HUES6 (cell line): ENCODE measurements at regions not wholly inside any gene's neighbourhood (a gene's known extent, or its start where the extent isn't known, plus 50 kb on each side); places are given as distances from the start of the nearest gene placed in this dataset.

ENCODE experiments used
- H3K27ac ChIP-seq: 2 replicates; pipeline ENCODE4 v1.7.0; 2013; ENCODE audit warnings: low read depth, mild to moderate bottlenecking, low read length, inconsistent platforms
- H3K27me3 ChIP-seq: 2 replicates; pipeline ENCODE4 v1.6.1; 2013; ENCODE audit warnings: low read length; ENCODE audit not compliant: control insufficient read depth, insufficient read depth
- H3K36me3 ChIP-seq: 2 replicates; pipeline ENCODE4 v1.6.1; 2013; ENCODE audit warnings: low read length; ENCODE audit not compliant: control insufficient read depth, insufficient read depth
- H3K4me1 ChIP-seq: 2 replicates; pipeline ENCODE4 v1.6.1; 2013; ENCODE audit warnings: low read length; ENCODE audit not compliant: control insufficient read depth, insufficient read depth
- H3K4me3 ChIP-seq: 2 replicates; pipeline ENCODE4 v1.5.1; 2013; ENCODE audit warnings: low read depth, low read length
- H3K9ac ChIP-seq: one replicate; pipeline ENCODE4 v1.6.1; 2013; ENCODE audit warnings: mild to moderate bottlenecking, low read length
- H3K9me3 ChIP-seq: 2 replicates; pipeline ENCODE4 v1.6.1; 2013; ENCODE audit warnings: low read depth, low read length; ENCODE audit not compliant: control insufficient read depth, insufficient read depth

DNA sequence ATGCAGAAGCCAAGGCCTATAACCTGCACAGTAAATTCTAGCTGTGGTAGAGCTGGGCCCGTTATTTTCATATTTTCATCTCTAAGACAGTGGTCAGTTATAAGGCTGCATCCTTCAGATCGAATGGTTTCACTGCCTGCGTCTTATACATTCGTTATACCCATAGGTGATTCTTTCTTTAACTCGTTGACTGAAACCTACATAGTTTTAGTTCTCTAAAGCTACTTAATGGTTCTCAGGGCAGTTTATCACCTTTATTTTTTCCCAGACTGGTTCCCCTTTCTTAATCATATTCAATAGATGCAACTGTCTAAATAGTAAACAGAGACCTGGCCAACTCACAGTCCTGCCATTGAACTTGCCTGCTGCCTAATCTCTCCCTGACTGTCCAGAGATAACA, 615.3 kb upstream of the SLITRK1 start:
- H3K9me3 ChIP-seq = no peaks in the 10 kb centered on the region; the same call in 1 of the 2 replicates
- no peak overlapping the region for H3K27ac ChIP-seq
- no peaks in the 10 kb centered on the region for H3K27me3 ChIP-seq
- no peaks in the 10 kb centered on the region for H3K4me1 ChIP-seq
- no peaks in the 10 kb centered on the region for H3K36me3 ChIP-seq
- H3K9ac ChIP-seq = no peak overlapping the region
- no peak overlapping the region for H3K4me3 ChIP-seq

DNA sequence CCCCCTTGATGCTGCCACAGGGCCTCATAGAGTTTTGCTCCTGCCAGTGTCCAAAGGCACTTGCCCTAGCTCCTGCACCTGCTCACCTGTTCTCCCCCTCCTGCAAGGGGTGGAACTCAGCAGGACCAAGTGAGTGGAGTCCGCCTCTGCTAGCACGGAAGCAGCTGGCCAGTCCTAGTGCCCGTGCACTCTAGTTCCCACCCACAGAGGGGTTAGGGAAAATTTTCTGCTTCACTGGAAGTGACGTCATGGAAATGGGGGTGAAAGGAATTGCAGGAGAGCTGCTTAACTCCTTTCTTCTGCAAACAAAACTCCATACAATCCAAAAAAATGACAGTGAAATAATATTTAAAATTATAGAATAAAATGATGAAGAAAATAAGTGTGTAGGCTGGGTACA, 609.7 kb upstream of the SLITRK1 start:
- no peaks in the 10 kb centered on the region for H3K36me3 ChIP-seq
- H3K4me3 ChIP-seq = no peak overlapping the region
- H3K27me3 ChIP-seq = no peaks in the 10 kb centered on the region
- no peak overlapping the region for H3K9ac ChIP-seq
- no peak overlapping the region for H3K27ac ChIP-seq
- no peaks in the 10 kb centered on the region for H3K4me1 ChIP-seq
- no peaks in the 10 kb centered on the region for H3K9me3 ChIP-seq

DNA sequence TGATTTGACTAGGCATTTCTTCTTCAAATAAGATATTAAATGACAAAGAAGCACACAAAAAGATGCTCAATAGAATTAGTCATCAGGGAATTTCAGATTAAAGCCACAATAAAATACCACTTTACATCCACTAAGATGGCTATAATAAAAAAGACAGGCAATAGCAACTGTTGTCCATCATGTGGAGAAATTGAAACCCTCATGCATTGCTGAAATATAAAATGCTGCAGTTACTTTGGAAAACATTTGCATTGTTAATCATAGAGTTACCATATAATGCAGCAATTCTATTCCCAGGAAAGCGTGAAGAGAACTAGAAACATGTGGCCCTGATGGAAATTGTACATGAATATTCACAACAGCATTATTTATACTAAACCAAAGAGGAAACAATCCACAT, 605.5 kb upstream of the SLITRK1 start:
- no peaks in the 10 kb centered on the region for H3K4me1 ChIP-seq
- no peak overlapping the region for H3K4me3 ChIP-seq
- no peaks in the 10 kb centered on the region for H3K9me3 ChIP-seq
- H3K9ac ChIP-seq = no peak overlapping the region
- H3K27me3 ChIP-seq = no peaks in the 10 kb centered on the region
- no peak overlapping the region for H3K27ac ChIP-seq
- no peaks in the 10 kb centered on the region for H3K36me3 ChIP-seq

DNA sequence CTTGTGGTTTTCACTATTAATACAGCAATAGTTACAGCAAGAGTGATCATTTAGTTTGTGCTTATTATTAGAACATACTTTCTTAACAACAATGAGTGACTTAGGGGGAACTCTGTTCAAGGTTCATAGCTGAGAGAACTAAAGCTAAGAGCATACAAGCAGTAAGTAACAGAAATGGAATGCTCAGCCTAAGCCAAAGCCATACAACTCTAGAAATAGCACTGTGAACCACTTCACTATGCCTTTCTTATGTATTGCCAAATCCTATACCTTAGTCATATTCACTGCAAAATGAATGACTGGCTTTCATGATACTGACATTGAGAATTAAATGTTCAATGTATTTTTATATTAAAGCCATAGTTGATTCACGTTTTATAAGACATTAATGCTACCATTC, 599.7 kb upstream of the SLITRK1 start:
- Histone ChIP-seq H3K36me3 (no peaks in the 10 kb centered on the region), H3K27me3 (no peaks in the 10 kb centered on the region), H3K9me3 (no peaks in the 10 kb centered on the region), H3K4me1 (no peaks in the 10 kb centered on the region), H3K4me3 (no peak overlapping the region), H3K27ac (no peak overlapping the region), H3K9ac (no peak overlapping the region)

DNA sequence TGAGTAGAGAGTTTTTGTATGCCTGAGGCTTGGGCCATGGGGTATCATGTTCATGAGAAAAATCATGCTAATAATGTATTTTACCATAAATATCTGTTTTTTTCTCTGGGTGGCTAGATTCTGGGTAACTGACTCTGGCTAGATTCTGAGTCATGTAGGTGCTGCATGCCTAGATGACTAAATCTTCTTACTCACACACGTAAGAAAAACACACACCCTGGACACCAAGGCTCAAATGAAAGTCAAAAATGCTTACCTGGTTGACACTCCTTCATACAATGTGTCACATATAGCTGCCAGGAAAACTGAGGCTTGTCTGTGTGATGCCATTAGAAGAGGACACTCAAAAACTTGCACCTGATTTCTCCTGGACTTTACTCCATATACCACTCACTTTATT, 597.4 kb upstream of the SLITRK1 start:
- no peak overlapping the region for H3K4me3 ChIP-seq
- no peak overlapping the region for H3K27ac ChIP-seq
- no peaks in the 10 kb centered on the region for H3K36me3 ChIP-seq
- no peak overlapping the region for H3K9ac ChIP-seq
- no peaks in the 10 kb centered on the region for H3K9me3 ChIP-seq
- H3K27me3 ChIP-seq = no peaks in the 10 kb centered on the region
- H3K4me1 ChIP-seq = no peaks in the 10 kb centered on the region

DNA sequence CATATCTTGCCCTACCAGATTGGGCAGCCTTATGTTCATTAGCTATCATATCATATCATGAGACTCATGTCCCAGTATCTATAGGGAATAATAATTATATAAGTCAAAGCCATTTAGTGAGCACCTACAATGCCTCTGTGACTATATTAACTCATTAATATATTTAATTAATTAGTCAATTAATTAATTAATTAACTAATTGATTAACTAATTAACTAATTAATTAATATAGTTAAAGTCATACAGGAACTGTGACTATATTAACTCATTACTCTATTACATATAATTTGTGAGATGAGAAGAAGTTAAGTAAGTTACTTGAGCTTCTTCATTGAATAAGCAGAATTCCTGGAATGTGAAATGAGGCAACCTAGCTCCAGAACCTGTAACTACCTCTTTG, 588.3 kb upstream of the SLITRK1 start:
- Histone ChIP-seq H3K36me3 (no peaks in the 10 kb centered on the region), H3K27ac (no peak overlapping the region), H3K27me3 (no peaks in the 10 kb centered on the region), H3K4me3 (no peak overlapping the region), H3K9me3 (no peaks in the 10 kb centered on the region), H3K9ac (no peak overlapping the region), H3K4me1 (no peaks in the 10 kb centered on the region)

DNA sequence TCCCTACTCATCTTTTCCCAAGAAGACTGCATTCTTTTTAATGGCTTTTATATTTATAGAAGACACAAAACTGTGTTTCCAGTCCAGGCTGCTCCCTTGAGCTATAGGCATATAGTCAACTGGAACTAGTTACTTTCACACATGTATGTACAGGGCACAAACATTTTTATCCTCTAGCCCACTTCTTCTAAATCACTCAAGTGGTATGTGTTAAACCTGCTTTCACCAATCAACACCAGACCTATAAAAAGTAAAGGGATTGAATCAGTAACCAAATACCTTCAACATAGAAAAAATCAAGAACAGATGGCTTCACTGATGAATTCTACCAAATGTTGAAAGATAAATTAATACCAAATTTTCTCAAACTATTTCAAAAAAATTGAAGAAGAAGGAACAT, 584.2 kb upstream of the SLITRK1 start:
- Histone ChIP-seq H3K27ac (no peak overlapping the region), H3K36me3 (no peaks in the 10 kb centered on the region), H3K9ac (no peak overlapping the region), H3K27me3 (no peaks in the 10 kb centered on the region), H3K9me3 (no peaks in the 10 kb centered on the region), H3K4me3 (no peak overlapping the region), H3K4me1 (no peaks in the 10 kb centered on the region)

DNA sequence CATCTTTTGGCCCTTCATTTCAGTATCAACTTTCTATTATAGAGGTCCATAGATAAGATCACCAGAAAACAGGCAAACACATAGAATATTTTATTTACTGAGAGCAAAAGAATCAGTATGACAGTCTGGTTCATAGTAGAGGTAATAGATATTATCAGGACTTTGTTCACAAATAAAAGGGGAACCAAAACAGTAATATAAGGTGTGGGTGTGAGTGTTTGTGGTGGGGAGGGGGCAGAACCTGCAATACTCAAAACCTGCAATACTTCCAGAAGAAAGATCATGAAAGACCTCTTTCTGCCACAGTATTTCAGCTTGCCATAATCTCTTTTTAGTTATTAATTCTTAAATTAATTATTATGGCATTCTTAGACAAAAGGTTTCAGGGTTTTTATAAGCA, 578.7 kb upstream of the SLITRK1 start:
- H3K27ac ChIP-seq = no peak overlapping the region
- no peaks in the 10 kb centered on the region for H3K9me3 ChIP-seq
- H3K9ac ChIP-seq = no peak overlapping the region
- no peaks in the 10 kb centered on the region for H3K27me3 ChIP-seq
- no peaks in the 10 kb centered on the region for H3K36me3 ChIP-seq
- no peak overlapping the region for H3K4me3 ChIP-seq
- H3K4me1 ChIP-seq = no peaks in the 10 kb centered on the region

DNA sequence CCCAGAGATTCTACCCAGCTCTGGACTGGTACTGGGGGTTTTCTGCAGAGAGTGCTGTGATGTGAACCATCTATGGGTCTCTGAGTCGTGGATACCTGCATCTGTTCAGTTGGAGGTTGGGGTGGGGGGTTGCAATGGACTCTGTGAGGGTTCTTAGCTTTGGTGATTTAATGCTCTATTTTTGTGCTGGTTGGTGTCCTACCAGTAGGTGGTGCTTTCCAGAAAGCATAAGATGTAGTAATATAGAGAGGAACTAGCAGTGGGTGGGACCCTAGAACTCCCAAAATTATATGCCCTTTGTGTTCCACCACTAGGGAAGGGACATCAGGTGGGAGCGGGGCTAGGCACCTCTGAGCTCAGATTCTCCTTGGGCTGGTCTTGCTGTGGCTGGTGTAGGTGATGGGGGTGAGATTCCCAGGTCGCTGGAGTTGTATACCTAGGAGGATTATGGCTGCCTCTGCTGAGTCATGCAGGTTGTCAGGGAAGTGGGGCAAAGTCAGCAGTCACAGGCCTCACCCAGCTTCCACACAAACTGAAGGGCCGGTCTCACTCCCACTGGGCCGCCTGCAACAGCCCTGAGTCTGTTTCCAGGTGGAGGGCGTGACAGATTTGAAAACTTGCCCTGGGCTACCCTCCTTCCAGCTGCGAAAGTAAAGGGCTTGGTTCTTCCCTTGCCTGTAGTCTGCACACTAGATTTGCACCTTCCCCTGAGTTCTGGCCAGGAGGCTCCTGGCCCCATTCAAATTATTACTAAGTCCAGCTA, 573.0 kb upstream of the SLITRK1 start:
- H3K9me3 ChIP-seq = no peaks in the 10 kb centered on the region
- no peaks in the 10 kb centered on the region for H3K27me3 ChIP-seq
- no peak overlapping the region for H3K9ac ChIP-seq
- no peaks in the 10 kb centered on the region for H3K36me3 ChIP-seq
- no peaks in the 10 kb centered on the region for H3K4me1 ChIP-seq
- H3K27ac ChIP-seq = no peak overlapping the region
- no peak overlapping the region for H3K4me3 ChIP-seq

DNA sequence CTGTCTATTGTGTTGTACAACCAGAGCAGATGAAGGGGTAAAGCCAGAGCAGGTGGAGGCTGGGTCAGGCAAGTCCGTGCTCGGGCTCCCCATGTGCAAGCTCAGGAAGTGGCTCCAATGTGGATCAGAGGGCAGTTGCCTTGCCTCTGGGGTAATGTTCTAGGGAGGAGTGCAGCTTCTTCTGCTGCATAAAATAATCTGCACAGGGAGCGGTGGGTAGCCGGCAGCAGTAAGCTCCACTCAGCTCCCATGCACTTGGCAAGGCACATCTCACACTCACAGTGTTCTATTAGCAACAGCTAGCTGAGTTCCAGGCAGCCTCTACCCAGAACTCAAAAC, 565.3 kb upstream of the SLITRK1 start:
- Histone ChIP-seq H3K27me3 (no peaks in the 10 kb centered on the region), H3K9ac (no peak overlapping the region), H3K36me3 (no peaks in the 10 kb centered on the region), H3K9me3 (no peaks in the 10 kb centered on the region), H3K4me1 (no peaks in the 10 kb centered on the region), H3K4me3 (no peak overlapping the region), H3K27ac (no peak overlapping the region)

DNA sequence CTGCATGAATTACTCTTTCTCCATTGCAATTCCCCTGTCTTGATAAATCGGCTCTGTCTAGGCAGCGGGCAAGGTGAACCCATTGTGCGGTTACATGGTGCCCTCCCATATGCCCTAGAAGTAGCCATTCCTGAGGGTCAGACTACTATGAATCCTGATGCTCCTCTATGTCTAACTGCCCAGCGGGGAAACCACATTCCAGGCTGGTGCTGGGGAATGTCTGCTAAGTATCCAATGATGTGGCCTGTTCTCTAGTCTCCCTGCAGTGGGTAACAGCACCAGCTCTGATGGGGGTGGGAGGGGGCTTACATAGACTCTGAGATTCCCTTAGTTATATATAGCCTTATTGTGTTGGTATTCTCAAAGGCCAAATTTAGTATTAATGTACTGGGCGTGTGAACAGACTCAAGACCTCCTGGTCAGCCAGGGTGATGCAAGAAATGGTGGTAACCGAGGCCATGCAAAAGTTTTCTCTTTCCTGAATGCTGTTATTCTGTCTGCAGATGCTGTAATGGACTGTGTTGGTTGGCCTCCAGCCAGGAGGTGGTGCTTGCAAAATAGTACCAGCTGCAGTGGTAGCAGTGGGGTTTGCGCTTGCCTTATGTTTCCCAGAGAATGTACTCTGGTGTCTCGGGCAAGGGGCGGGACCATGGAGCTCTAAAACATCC, 564.8 kb upstream of the SLITRK1 start:
- H3K9me3 ChIP-seq = no peaks in the 10 kb centered on the region
- H3K4me3 ChIP-seq = no peak overlapping the region
- no peak overlapping the region for H3K9ac ChIP-seq
- H3K27me3 ChIP-seq = no peaks in the 10 kb centered on the region
- no peak overlapping the region for H3K27ac ChIP-seq
- no peaks in the 10 kb centered on the region for H3K4me1 ChIP-seq
- H3K36me3 ChIP-seq = no peaks in the 10 kb centered on the region
